SK-N-SH (cell line): ENCODE measurements at regions not wholly inside any gene's neighbourhood (a gene's known extent, or its start where the extent isn't known, plus 50 kb on each side); places are given as distances from the start of the nearest gene placed in this dataset.

Source experiments
- CTCF ChIA-PET: fragments of 300-600, 350-600 bp; formaldehyde crosslinking; extraction: SDS; loops from one replicate; lab custom pipeline; 2021; lab: Yijun Ruan, JAX
- POLR2A ChIA-PET: fragments of 350-600 bp; sonication (Branson Sonifier 250); formaldehyde crosslinking; extraction: SDS; loops from one replicate; lab custom pipeline; 2020; ENCODE audit warnings: antibody characterized with exemption, inconsistent platforms; lab: Yijun Ruan, JAX
- DNase-seq: peaks from one replicate; pipeline ENCODE4 v3.0.0; 2012
- H2AFZ ChIP-seq: fragments of 200-600 bp; sonication (generic); 2 replicates; pipeline ENCODE4 v1.8.1; 2016; ENCODE audit warnings: antibody characterized with exemption, mild to moderate bottlenecking, low read depth
- H3F3A ChIP-seq: fragments of 200-600 bp; sonication (generic); replicated peaks from 2 replicates; pipeline ENCODE3; 2016; ENCODE audit warnings: antibody characterized with exemption, mild to moderate bottlenecking; ENCODE audit not compliant: insufficient read depth
- H3K27ac ChIP-seq, 2 experiments: fragments of 200-500 bp in 1 of 2; fragments of 200-600 bp in 1 of 2; sonication (Bioruptor generic) in 1 of 2; sonication (generic), shearing (Covaris generic) in 1 of 2; 2 replicates each; pipeline versions ENCODE4 v1.5.1 to v1.6.1; 2014 to 2016; ENCODE audit warnings: low read depth in 2 of 2, inconsistent platforms in 1 of 2, low read length in 1 of 2, mild to moderate bottlenecking in 1 of 2, mixed read lengths in 1 of 2
- H3K27me3 ChIP-seq: fragments of 200-600 bp; sonication (generic), shearing (Covaris generic); 2 replicates; pipeline ENCODE4 v1.6.1; 2016; ENCODE audit warnings: mixed run types; ENCODE audit not compliant: insufficient read depth
- H3K36me3 ChIP-seq, 2 experiments: fragments of 200-500 bp in 1 of 2; fragments of 200-600 bp in 1 of 2; sonication (Bioruptor generic) in 1 of 2; sonication (generic) in 1 of 2; replicated peaks in 1 of 2; 2 replicates each; pipeline versions ENCODE3 to v1.5.1; 2014 to 2016; ENCODE audit warnings: low read length in 1 of 2, mild to moderate bottlenecking in 1 of 2; ENCODE audit not compliant: insufficient read depth in 2 of 2, control insufficient read depth in 1 of 2
- H3K4me1 ChIP-seq, 2 experiments: fragments of 200-500 bp in 1 of 2; fragments of 200-600 bp in 1 of 2; sonication (Bioruptor generic) in 1 of 2; sonication (generic), shearing (Covaris generic) in 1 of 2; 2 replicates each; pipeline versions ENCODE4 v1.5.1 to v1.6.1; 2014 to 2016; ENCODE audit warnings: low read depth in 1 of 2, low read length in 1 of 2, mixed run types in 1 of 2; ENCODE audit not compliant: insufficient read depth in 2 of 2, control insufficient read depth in 1 of 2
- H3K4me2 ChIP-seq: fragments of 200-600 bp; sonication (generic), shearing (Covaris generic); 2 replicates; pipeline ENCODE4 v1.6.1; 2017; ENCODE audit warnings: mixed run types
- H3K4me3 ChIP-seq, 2 experiments: fragments of 200-500 bp in 1 of 2; fragments of 200-600 bp in 1 of 2; sonication (Bioruptor generic) in 1 of 2; sonication (generic), shearing (Covaris generic) in 1 of 2; 2 replicates each; pipeline versions ENCODE4 v1.5.1 to v1.8.1; 2014 to 2016; ENCODE audit warnings: low read depth in 2 of 2, inconsistent platforms in 1 of 2, low read length in 1 of 2, mild to moderate bottlenecking in 1 of 2, mixed read lengths in 1 of 2, moderate library complexity in 1 of 2
- H3K79me2 ChIP-seq: fragments of 200-600 bp; sonication (generic); 2 replicates; pipeline ENCODE4 v1.8.1; 2017; ENCODE audit warnings: mild to moderate bottlenecking; ENCODE audit not compliant: insufficient read depth
- H3K9ac ChIP-seq: fragments of 200-600 bp; sonication (generic); 2 replicates; pipeline ENCODE4 v1.6.1; 2017; ENCODE audit warnings: mixed run types
- H3K9me2 ChIP-seq: fragments of 200-600 bp; sonication (generic); 2 replicates; pipeline ENCODE4 v1.6.1; 2017; ENCODE audit warnings: mixed run types
- H3K9me3 ChIP-seq: fragments of 200-600 bp; sonication (generic); 2 replicates; pipeline ENCODE4 v1.6.1; 2017; ENCODE audit warnings: mixed run types, mild to moderate bottlenecking, moderate library complexity
- H4K20me1 ChIP-seq: fragments of 200-600 bp; sonication (generic); 2 replicates; pipeline ENCODE4 v1.6.1; 2017; ENCODE audit warnings: mild to moderate bottlenecking, mixed run types; ENCODE audit not compliant: insufficient read depth
- ELF1 ChIP-seq: IDR thresholded peaks from 2 replicates; pipeline ENCODE4 v1.4.0; 2012
- EZH2phosphoT487 ChIP-seq: fragments of 200-600 bp; sonication (generic); IDR thresholded peaks from 2 replicates; pipeline ENCODE4 v1.6.1; 2017; ENCODE audit warnings: low read depth, mixed run types, mild to moderate bottlenecking, antibody characterized with exemption, moderate library complexity, borderline replicate concordance
- GATA2 ChIP-seq: sonication (generic); formaldehyde crosslinking; IDR thresholded peaks from 2 replicates; pipeline ENCODE4 v1.5.0; 2020; ENCODE audit warnings: mild to moderate bottlenecking, missing genetic modification reagents
- JUND ChIP-seq: IDR thresholded peaks from 2 replicates; pipeline ENCODE4 v1.4.0; 2012
- MEF2A ChIP-seq: IDR thresholded peaks from 2 replicates; pipeline ENCODE4 v1.4.0; 2012; ENCODE audit warnings: low read depth, borderline replicate concordance
- NRF1 ChIP-seq: IDR thresholded peaks from 2 replicates; pipeline ENCODE4 v1.6.1; 2012; ENCODE audit warnings: low read depth, mild to moderate bottlenecking, low read length
- RAD21 ChIP-seq: IDR thresholded peaks from 2 replicates; pipeline ENCODE4 v1.6.1; 2012; ENCODE audit warnings: mild to moderate bottlenecking, low read length
- RCOR1 ChIP-seq: fragments of 150-350 bp; IDR thresholded peaks from 2 replicates; pipeline ENCODE4 v1.6.1; 2017; ENCODE audit warnings: antibody characterized with exemption, low read length
- RXRA ChIP-seq: IDR thresholded peaks from 2 replicates; pipeline ENCODE4 v1.4.0; 2012; ENCODE audit warnings: low read depth, mild to moderate bottlenecking, borderline replicate concordance
- TAF1 ChIP-seq: IDR thresholded peaks from 2 replicates; pipeline ENCODE4 v1.6.1; 2012; ENCODE audit warnings: low read depth, mild to moderate bottlenecking, low read length, moderate library complexity, borderline replicate concordance
- TCF12 ChIP-seq: IDR thresholded peaks from 2 replicates; pipeline ENCODE4 v1.4.0; 2012
- TEAD4 ChIP-seq: IDR thresholded peaks from 2 replicates; pipeline ENCODE4 v1.4.0; 2012; ENCODE audit warnings: mild to moderate bottlenecking, borderline replicate concordance; ENCODE audit not compliant: insufficient read depth
- WGBS: methylation state at CpG from one replicate; pipeline ENCODE4 v1.1.6; 2017; ENCODE audit warnings: low lambda C conversion rate; 5-methylcytosine and 5-hydroxymethylcytosine counted together
- TF ChIP-seq, protein P1 (sequence below): fragments of 150-350 bp; IDR thresholded peaks from 2 replicates; pipeline ENCODE4 v1.6.1; 2016; ENCODE audit warnings: mild to moderate bottlenecking, low read depth, low read length
- TF ChIP-seq, protein P2 (sequence below): IDR thresholded peaks from 2 replicates; pipeline ENCODE4 v1.6.1; 2012; ENCODE audit warnings: mild to moderate bottlenecking, low read depth, low read length, moderate library complexity
- TF ChIP-seq, protein P3 (sequence below): fragments of 200-600 bp; sonication (generic); IDR thresholded peaks from 2 replicates; pipeline ENCODE4 v1.6.1; 2017; ENCODE audit warnings: antibody characterized with exemption, mild to moderate bottlenecking, moderate library complexity
- TF ChIP-seq, protein P4 (sequence below): IDR thresholded peaks from 2 replicates; pipeline ENCODE4; 2012
- TF ChIP-seq, protein P5 (sequence below): fragments of 150-350 bp; IDR thresholded peaks from 2 replicates; pipeline ENCODE4 v1.6.1; 2017; ENCODE audit warnings: antibody characterized with exemption, low read length, low read depth, borderline replicate concordance

DNA sequence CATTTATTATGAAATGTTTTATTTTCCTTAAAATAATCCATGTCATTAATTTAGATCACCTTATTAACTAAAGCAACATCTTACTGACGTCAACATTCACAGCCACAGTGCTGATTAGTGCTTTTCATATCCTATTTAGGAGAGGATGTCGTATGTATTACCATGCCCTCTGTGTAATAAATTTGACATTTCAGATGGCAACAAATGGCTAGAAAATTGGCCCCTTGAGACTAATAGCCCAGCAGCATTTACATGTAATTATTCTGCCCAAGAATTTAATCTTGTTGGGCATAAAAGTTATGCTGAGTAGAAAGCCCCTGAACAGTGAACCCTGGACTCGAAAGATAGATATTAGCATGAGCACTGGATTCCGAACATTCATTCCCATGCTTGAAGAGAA is 391.2 kb downstream of the PRELID2 start:
- POLR2A ChIA-PET = no interaction called here
- Histone ChIP-seq H3K4me2 (no peak overlapping the region), H3K4me1 (no peaks in the 10 kb centered on the region), H3K9me3 (no peaks in the 10 kb centered on the region), H2AFZ (no peak overlapping the region), H3K27ac (no peak overlapping the region), H3K9me2 (no peaks in the 10 kb centered on the region), H3K9ac (no peak overlapping the region), H3K36me3 (no peaks in the 10 kb centered on the region), H3F3A (no peaks in the 10 kb centered on the region), H3K4me3 (no peak overlapping the region), H4K20me1 (no peaks in the 10 kb centered on the region)
- no peak for DNase-seq
- TF ChIP-seq RAD21 (no peak), NRF1 (no peak), TCF12 (no peak), TEAD4 (no peak), TAF1 (no peak), RXRA (no peak), JUND (no peak)
- TF ChIP-seq, protein P1, sequence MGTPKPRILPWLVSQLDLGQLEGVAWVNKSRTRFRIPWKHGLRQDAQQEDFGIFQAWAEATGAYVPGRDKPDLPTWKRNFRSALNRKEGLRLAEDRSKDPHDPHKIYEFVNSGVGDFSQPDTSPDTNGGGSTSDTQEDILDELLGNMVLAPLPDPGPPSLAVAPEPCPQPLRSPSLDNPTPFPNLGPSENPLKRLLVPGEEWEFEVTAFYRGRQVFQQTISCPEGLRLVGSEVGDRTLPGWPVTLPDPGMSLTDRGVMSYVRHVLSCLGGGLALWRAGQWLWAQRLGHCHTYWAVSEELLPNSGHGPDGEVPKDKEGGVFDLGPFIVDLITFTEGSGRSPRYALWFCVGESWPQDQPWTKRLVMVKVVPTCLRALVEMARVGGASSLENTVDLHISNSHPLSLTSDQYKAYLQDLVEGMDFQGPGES = no peak
- TF ChIP-seq, protein P2, sequence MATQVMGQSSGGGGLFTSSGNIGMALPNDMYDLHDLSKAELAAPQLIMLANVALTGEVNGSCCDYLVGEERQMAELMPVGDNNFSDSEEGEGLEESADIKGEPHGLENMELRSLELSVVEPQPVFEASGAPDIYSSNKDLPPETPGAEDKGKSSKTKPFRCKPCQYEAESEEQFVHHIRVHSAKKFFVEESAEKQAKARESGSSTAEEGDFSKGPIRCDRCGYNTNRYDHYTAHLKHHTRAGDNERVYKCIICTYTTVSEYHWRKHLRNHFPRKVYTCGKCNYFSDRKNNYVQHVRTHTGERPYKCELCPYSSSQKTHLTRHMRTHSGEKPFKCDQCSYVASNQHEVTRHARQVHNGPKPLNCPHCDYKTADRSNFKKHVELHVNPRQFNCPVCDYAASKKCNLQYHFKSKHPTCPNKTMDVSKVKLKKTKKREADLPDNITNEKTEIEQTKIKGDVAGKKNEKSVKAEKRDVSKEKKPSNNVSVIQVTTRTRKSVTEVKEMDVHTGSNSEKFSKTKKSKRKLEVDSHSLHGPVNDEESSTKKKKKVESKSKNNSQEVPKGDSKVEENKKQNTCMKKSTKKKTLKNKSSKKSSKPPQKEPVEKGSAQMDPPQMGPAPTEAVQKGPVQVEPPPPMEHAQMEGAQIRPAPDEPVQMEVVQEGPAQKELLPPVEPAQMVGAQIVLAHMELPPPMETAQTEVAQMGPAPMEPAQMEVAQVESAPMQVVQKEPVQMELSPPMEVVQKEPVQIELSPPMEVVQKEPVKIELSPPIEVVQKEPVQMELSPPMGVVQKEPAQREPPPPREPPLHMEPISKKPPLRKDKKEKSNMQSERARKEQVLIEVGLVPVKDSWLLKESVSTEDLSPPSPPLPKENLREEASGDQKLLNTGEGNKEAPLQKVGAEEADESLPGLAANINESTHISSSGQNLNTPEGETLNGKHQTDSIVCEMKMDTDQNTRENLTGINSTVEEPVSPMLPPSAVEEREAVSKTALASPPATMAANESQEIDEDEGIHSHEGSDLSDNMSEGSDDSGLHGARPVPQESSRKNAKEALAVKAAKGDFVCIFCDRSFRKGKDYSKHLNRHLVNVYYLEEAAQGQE = no peak
- TF ChIP-seq, all 33 proteins: peak for 0
- WGBS = 74% methylated on average over 4 of the region's 4 CpGs
- H3K79me2 ChIP-seq = no peaks in the 10 kb centered on the region
- H3K27me3 ChIP-seq = no peaks in the 10 kb centered on the region
- CTCF ChIA-PET = no interaction called here

DNA sequence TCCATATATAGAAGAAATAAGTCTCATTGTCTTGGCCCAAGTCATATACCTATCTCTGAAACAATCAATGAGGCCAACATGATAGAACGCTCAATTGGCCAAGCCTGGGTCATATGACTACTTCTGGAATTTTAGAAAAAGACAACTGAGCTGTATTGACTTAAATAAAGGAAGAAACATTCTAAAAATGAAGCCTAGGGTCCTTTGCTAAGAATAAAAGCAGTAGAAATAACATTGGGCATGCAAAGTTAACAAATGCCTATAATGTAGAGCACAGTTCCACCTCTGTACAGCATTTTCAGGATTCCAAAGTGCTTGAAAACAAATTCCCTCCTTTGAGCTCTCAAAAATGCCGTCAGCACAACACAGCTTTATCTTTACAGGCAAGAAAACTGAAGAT is 391.8 kb downstream of the PRELID2 start:
- H3K27me3 ChIP-seq = no peaks in the 10 kb centered on the region
- no peak overlapping the region for H3K4me2 ChIP-seq
- WGBS = 70% methylated on average over 2 of the region's 2 CpGs
- H3F3A ChIP-seq = no peaks in the 10 kb centered on the region
- no peaks in the 10 kb centered on the region for H4K20me1 ChIP-seq
- no peaks in the 10 kb centered on the region for H3K9me2 ChIP-seq
- POLR2A ChIA-PET = no interaction called here
- no peak for TF ChIP-seq TEAD4
- TF ChIP-seq, protein P3, sequence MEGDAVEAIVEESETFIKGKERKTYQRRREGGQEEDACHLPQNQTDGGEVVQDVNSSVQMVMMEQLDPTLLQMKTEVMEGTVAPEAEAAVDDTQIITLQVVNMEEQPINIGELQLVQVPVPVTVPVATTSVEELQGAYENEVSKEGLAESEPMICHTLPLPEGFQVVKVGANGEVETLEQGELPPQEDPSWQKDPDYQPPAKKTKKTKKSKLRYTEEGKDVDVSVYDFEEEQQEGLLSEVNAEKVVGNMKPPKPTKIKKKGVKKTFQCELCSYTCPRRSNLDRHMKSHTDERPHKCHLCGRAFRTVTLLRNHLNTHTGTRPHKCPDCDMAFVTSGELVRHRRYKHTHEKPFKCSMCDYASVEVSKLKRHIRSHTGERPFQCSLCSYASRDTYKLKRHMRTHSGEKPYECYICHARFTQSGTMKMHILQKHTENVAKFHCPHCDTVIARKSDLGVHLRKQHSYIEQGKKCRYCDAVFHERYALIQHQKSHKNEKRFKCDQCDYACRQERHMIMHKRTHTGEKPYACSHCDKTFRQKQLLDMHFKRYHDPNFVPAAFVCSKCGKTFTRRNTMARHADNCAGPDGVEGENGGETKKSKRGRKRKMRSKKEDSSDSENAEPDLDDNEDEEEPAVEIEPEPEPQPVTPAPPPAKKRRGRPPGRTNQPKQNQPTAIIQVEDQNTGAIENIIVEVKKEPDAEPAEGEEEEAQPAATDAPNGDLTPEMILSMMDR = no peak
- no peak for TF ChIP-seq RAD21
- no peak for TF ChIP-seq EZH2phosphoT487
- TF ChIP-seq, protein P4, sequence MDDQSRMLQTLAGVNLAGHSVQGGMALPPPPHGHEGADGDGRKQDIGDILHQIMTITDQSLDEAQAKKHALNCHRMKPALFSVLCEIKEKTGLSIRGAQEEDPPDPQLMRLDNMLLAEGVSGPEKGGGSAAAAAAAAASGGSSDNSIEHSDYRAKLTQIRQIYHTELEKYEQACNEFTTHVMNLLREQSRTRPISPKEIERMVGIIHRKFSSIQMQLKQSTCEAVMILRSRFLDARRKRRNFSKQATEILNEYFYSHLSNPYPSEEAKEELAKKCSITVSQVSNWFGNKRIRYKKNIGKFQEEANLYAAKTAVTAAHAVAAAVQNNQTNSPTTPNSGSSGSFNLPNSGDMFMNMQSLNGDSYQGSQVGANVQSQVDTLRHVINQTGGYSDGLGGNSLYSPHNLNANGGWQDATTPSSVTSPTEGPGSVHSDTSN = no peak
- TF ChIP-seq, protein P1 = no peak
- TF ChIP-seq MEF2A = no peak
- no peak for TF ChIP-seq GATA2 (CRISPR knock-in tag)
- TF ChIP-seq RCOR1 = no peak
- TF ChIP-seq, protein P5, sequence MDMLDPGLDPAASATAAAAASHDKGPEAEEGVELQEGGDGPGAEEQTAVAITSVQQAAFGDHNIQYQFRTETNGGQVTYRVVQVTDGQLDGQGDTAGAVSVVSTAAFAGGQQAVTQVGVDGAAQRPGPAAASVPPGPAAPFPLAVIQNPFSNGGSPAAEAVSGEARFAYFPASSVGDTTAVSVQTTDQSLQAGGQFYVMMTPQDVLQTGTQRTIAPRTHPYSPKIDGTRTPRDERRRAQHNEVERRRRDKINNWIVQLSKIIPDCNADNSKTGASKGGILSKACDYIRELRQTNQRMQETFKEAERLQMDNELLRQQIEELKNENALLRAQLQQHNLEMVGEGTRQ = no peak
- no peak for TF ChIP-seq TAF1
- TF ChIP-seq ELF1 = no peak
- no peak for TF ChIP-seq NRF1
- TF ChIP-seq, all 33 proteins: peak for 0
- no peaks in the 10 kb centered on the region for H3K9me3 ChIP-seq
- no peaks in the 10 kb centered on the region for H3K79me2 ChIP-seq
- H2AFZ ChIP-seq = no peak overlapping the region
- no peak for DNase-seq
- no peak overlapping the region for H3K9ac ChIP-seq
- H3K4me3 ChIP-seq = no peak overlapping the region
- H3K27ac ChIP-seq = no peak overlapping the region
- H3K4me1 ChIP-seq = no peaks in the 10 kb centered on the region
- CTCF ChIA-PET = no interaction called here
- no peaks in the 10 kb centered on the region for H3K36me3 ChIP-seq
